COLO668 (cell line): ENCODE measurements at regions not wholly inside any gene's neighbourhood (a gene's known extent, or its start where the extent isn't known, plus 50 kb on each side); places are given as distances from the start of the nearest gene placed in this dataset.

Experiments used
- DNase-seq: peaks from one replicate; lab custom pipeline; 2025; ENCODE audit not compliant: unreplicated experiment; lab: John Stamatoyannopoulos, UW

DNA sequence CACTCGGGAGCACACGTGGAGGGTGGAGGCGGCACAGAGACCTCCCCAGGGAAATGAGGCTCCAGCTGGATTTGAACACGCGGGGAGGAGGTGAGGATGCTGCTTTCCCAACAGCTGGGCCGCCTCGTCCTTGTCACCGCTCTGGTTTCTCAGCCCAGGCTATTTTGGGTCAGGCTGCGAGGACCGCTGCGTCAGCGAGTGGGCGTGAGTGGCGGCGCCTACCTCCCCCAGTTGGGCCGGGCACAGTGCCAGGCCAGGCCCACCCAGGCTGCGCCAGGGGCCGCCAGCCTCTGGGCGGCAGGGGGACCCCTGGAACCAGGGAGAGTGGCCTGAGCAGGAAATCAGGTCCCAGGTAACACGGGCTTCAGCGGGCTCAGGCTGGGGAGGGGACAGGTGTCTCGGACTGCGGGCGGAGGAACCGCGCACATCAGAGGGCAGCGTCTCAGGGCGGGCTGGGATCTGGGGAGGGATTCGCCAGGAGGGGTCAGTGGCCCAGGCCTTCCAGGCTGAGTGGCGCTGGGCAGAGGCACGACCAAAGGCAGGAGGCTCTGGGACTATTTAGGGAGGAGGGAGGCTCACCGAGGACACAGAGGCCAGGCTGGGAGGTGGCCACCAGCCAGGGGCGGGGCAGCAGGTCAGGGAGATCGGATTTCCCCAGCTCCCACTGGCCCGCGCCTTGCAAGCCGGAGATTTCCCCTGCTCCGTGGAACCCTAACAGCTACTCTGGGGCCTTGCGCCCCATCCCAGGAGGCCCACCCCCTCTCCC, 125.2 kb upstream of the RET start:
- DNase-seq = peak; percentile 47

DNA sequence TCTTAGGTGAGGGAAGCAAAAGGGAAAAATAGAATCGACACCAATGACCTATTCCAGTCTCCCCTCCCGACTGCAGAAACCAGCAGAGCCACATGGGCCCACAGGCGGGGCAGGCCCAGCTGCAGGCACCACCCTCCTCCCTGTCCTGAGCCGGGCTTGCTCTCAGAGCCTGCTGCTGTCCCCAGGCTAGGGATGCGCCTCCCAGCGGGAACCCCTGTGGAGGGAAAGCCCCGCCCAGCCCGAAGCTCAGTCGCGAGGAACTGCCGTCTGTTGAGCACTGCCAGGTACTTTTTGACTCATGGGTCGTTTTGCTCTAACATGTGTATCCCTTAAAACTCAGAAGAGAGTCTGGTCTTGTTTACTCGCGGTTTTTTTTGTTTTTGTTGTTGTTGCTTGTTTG, 124.5 kb upstream of the RET start:
- peak; percentile 75 for DNase-seq

DNA sequence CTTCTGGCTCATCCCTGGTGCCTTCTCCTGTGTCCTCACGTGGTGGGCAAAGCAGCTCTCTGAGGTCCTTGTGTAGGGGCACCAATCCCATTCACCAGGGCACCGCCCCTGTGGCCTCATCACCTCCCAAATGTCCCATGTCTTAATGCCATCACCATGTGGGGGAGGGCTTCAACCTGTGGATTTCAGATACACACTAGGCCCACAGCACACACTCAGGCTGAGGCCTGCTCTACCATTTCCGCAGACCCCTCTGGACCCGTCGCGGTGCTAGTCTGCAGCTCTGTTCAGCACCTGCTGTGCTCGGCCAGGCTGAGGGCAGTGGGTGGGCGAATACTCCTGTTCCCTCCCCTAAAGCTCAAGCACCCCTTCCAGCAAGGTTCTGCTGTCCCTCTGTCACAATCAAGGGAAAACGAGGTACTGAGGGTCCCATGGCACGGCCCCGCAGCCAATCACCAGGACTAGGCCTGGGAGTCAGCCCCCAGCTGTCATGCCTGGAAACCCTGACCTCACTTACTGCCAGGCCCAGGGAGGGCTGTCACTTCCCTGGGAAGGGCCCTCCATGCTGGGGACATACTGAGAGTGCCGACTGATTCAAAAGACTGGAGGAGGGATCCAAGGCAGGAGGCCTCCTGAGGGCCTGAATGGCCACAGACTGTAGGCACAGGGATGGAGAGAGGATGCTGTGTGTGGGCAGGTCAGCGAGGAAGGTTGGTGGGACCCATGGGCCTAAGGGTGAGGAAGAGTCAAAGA, 123.8 kb upstream of the RET start:
- no peak for DNase-seq

DNA sequence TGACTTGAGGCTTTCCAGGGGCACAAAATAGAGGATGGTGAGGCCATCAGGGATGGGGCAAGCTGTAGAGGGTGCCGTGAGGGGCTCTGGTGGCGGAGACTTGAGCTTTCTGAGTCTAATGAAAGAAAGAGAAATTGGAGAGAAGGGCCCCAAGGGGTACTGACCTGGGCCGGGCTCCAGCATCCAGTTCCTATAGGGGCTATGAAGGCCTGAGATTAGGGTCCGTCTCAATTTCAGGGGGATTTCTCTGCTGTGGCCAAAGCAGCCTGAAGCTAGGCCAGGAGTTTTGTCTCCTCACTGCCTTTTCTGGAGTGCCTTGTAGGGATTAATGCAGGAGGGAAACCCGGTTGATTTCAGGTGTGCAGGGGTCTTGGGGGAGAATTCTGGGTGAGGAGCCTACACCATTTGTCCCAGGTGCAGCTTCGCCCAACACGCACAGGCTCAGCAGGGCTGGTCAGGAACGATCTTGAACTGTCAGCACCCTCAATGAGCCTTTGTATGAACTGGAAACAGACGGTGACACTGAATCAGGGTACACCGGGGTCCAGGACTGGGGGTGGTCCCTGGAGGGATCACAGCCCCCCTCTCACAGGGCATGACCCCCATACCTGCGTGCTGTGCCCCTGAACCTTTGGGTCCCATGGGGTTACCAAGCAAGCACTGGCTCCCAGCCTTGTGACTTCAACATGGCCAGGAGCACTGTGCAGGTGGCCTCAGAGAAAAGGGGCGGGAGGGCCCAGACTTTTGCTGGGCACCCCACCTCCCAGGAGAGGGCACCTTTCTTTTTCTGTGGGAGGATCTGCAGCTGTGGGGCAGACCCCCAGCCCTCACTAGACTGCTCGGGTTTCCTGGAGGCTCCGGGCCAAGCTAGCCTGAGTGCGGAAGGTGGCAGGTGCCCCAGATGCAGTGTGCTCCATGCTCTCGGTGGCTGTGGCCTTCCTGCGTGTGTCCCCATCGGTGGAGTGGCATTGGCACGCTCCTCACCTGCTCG, 122.9 kb upstream of the RET start:
- no peak for DNase-seq

DNA sequence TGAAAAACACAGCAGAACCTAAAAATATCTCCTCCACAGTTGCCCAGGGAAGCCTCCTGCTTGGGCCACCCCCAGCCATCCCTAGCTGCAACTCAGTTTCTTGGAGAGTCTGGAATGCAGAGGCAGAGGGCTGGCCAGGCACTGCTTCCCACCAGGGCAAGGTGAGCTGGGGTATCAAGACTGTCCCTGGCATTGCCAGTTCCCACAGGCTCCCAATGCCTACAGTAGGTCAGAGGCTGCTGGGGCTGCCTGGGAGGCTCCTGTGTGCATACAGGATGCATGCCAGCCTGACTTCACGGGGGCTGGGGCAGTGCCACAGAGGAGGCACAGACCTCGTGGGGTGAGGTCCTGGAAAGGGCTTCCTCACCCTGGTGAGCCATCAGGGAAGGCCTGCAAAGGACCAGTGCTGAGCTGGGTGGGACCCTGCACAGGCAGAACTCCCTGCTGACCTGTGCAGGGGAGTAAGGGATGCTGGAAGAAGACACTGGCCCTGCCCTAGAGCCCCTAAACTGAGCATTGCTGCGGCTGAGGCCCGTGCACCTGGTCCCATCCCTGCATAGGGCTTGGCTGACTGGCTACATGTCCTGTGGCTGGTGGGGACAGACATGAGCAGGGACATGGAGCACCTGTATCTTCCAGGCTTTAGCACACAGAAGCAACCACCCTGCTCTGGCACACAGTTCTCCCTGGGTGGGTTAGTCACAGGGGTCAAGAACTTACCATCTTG, 121.9 kb upstream of the RET start:
- DNase-seq = no peak

DNA sequence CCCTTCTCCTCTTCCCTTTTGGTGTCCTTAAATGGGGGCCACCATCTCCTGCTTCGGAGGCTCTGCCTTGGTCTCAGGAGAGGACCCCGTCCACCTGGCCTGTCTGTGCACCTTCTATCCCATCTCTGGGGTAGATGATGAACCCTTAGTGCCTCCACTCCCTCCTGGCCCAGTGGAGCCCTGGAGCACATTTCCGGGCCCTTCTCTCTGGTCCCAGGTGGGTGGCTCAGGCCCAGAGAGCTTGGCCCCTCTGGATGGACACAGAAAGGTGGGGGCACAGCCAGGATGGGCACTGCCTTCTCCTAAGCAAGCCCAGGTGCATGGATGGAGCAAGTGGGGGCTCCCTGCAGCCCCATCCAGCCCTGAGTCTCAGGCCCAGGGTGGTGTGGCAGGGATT, 121.4 kb upstream of the RET start:
- no peak for DNase-seq

DNA sequence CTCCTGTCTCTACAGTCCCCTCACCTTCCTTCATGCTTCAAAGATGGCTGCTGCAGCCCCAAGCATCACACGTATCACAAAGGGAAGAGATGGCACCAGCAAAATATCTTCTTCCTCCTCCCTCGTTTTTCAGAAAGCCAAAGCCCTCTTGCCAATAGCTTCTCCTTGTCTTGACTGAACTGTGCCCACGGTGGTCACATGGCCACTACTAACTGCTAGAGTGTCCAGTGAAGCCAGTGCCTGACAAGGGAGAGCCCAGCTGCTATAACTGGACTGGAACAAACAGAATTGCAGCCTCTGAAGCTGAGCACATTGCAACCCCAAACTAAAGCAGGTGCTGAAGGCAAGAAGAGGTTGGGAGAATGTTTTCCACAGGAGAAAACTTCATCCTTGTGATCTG, 120.8 kb upstream of the RET start:
- DNase-seq = no peak

DNA sequence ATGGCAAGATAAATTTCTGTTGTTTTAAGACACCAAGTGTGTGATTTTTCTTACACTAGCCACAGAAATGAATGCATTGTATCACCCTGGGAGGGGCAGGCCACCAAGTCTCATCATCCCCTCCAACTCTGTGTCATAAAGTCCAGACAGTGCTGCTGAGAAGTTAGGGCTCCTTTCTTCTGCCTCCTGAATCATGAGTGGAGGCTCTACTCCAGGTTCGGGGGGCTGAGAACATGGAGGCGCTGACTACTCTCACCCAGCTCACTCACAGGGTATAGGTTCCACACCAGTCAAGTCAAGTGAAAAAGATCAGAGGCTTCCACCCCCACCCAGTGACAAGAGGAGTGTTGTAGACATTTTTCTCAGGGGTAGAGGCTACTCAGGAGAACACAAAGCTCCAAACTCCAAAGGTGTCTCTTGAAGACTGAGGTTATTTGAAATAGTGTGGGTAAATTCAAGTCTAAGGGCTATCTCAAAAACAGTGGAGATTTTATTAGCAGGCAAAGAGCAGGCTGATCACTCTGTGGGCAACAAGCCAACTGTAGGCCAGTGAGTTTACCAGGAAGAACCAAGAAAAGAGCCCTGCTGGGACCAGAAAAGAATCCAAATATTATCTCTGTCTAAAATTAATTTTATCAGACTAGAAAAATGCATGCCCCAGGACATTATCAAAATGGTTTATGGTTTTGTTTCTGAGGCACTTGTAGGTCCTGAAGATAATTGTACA, 118.6 kb upstream of the RET start:
- DNase-seq = no peak

DNA sequence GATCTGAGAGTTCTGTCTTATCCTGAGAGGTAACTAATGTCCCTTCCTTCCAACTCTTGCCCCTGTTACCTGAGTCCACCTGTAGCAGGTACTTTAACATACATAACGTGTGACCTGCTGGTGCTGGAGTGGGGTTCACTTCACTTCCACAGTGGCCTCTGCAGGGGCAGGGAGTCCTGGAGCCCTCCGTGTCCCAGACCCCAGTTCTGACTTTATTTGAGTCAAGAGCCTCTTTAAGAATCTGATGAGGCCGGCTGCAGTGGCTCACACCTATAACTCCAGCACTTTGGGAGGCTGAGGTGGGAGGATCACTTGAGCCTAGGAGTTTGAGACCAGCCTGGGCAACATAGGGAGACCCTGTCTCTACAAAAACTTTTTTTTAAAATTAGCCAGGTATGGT, 117.0 kb upstream of the RET start:
- no peak for DNase-seq

DNA sequence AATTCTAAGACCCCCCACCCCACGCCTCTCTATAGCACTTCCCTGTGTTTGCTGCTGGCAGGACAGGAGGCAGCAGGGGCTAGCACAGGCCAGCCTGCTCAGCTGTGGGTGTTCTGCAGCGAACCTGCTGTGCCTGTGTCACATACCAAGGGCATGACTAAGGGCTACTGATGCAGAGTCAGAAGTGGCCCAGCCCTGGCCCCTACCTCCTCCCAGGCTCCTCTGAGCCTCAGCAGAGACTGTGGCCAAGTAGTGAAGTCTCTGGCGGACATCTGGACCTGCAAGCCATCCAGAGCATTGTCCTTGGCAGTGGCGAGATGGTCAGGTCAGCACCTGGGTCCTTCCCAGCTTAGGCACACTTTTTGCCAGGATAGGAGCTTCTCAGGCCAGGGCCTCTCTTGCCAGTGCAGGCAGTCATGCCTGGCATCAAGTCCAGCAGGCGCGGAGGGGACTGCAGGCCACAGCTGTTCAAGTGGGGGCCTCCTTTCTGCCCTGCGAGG, 116.3 kb upstream of the RET start:
- no peak for DNase-seq

DNA sequence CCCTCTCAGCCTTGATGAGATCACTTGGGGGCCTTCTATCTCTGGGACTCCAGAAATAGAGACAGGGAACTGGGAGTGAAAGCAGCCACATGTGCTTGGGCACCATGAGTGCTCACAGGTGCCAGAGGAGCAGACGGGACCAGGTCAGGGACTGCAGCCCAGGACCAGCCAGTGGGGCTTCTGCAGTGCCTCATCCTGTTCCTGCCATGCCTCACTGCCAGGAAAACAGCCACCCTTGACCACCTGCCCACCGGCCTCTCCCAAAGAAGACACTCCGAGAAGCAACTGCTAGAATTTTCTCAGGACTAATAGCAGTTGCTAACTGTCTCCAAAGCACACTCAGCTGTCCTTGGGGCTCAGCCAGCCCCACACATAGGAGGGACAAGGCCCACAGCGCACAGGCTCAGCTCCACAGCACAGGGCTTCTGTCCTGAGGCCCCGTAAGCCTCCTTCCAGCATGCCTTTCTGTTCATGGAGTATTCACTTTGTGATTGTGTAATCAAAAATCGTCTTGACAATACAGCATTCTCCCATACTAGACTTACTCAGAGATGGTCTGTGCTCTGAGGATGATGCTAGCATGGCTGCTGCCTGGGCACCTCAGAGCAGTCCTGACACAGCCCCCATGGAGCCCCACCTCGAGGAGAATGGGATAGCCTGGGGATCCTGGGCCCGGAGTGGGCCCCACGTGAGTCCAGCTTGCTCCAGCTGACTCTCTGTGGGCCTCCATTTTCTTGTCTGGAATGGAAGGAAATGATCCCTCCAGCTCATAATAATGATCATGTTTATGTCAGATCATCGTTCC, 115.7 kb upstream of the RET start:
- DNase-seq = no peak

DNA sequence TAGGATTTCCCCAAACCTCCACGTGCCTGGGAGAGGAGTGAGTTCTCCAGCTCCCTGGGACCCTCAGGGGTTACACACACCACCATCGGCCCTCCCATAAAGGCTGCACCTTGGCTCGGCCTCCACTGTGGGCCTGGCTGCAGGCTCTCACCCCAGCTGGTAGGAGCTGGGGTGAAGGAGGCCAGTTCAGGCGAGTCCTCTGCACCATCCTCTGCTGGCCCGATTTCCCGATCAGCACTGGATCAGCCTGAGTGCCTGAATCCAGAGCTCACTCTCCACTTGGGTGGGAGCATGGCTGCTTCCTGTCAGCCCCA, 115.1 kb upstream of the RET start:
- no peak for DNase-seq

DNA sequence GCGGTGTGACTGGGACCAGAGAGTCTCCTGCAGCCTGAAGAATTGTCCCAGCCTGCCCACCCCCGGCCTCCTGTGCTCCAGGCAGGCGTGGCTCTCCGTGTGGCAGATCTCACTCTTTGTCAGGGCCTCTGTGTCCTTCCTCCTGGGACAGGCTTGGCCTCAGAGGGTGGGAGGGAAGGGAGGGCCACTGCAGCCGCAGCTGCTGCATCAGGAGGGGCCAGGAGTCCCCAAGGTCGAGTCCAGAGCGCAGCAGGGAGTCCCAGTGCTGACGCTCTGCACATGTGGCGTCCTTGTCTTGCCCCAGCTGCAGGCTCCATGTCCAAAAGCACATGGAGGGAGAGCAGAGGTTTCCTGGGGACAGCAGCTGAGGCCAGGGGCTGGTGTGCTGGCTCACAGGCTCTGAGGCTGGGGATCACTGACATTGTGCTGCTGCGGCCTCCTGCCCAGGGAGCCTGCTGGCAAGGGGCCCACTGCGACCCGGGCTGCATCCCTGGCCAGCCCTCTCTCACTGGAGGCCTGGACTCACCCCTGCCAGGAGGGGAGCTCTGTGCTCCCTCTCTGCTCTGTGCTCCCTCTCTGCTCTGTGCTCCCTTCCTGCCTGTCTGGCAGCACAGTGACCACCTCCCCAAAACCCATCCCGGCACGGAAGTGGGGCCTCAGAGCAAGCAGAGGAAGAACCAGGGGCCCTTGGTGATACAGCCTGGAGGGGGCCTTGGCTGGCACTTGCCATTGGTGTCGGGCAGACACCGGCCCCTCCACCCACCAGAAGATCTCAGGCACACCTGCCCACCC, 114.6 kb upstream of the RET start:
- DNase-seq = no peak

DNA sequence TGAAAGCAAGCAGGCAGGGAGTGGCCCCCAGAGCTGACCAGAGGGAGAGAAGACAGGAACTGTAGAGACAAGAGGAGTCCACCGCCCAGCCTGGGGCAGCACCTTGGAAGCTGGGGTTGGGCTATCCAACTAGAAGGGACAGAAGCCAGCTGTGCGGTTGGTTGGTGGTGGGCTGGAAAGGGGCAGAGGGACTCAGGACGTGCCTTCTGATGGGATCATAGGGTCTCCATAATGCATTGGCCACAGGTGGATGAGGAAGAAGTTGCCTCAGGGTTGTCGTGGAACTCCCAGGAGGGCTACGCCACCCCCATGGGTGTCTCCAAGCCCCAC, 114.0 kb upstream of the RET start:
- no peak for DNase-seq

DNA sequence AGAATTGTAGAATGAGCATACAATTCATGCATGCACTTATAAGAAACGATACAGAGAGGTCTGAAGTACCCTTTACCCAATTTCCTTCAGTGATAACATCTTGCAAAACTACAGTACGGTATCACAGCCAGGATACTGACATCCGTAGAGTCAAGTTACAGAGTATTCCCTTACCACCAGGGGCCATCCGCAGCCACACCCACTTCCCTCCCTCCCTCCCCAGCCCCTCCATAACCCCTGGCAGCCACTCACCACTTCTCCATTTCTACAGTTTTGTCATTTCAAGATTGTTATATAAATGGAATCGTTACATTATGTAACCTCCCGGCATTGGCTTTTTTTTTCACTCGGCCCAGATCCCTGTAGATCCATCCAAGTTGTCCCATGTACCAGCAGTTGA, 113.6 kb upstream of the RET start:
- DNase-seq = no peak

DNA sequence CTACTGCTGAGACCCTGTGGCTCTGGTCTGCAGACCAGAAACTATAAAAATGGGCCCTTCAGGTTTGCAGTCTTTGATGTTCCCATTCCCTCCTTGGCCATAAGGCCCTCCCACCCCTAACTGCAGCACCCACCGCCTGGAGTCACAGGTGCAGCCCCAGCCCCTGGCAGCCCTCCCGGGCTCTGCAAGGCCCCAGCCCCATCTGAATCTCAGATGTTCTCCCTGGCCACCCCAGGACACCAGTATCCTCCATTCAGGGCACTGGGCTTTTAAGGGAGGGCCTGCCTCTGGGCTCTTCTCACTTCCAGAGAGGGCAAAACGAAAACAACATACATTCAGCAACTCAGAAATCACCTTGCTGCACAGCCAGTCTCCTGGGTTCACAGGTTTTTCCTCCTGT, 107.7 kb upstream of the RET start:
- no peak for DNase-seq

DNA sequence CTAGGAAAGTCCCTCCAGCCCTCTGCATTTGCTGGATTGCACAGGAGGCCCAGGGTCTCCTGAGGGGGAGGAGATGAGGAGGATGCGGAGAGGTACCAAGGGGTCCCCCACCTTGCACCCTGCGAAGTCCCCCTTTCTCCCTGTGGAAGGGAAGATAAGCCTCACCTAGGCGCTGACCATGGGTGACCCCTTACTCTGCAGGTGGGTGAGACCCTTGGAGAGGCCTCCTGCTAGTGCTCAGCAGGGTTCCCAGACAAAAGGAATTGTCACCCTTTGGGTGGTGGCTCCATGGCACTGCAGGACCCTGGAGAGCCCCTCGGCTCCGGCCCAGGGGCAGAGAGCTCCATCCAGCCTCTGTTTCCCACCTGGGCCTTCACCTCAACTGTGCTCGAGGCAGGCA, 107.0 kb upstream of the RET start:
- DNase-seq = no peak

DNA sequence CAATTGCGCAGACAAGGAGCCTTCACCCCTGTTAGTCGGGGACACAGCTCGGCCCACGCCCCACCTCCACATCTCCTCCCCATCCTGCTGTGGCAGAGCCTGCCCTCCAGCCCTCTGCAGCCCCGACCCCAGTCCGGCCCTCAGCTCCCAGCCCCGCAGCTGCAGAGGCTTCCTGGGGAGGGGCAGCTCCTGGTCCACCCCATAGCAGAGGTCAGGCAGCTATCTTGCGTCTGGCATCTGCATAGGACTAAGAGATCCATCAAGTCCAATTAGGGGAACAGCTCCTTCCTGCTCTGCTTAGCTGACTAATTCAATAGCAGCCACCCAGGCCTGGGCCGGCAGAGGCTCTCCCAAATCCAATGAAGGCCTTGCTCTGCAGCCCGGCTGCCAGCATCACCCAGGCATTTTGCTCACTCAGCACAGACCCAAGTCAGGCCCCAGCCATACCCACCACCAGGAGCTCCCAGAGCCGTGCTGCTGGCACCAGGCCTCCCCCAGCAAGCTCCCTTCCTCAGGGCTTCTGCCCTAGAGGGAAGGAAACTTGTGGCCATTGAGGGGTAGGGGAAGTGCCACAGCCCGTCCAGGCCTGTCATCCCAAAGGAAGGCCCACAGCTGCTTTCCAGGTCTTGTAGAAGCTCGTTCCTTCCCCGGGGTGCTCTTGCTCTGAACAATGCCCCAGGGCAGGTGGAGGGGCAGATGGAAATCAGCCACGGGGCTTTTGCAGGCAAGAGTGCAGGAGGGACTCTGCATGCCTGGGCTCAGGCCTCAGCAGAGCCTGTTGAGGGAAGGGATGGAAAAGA, 106.2 kb upstream of the RET start:
- no peak for DNase-seq
